ENCODE measurements at regions not wholly inside any gene's neighbourhood (a gene's known extent, or its start where the extent isn't known, plus 50 kb on each side); places are given as distances from the start of the nearest gene placed in this dataset.

- H3K4me3 Mint-ChIP-seq (ENCODE audit: low read depth, unreplicated experiment) = no peak overlapping the region
- H3K36me3 Mint-ChIP-seq (ENCODE audit: insufficient read depth, unreplicated experiment) = no peaks in the 10 kb centered on the region
- no peak overlapping the region for H3K27ac Mint-ChIP-seq (ENCODE audit: unreplicated experiment)
- H3K27me3 Mint-ChIP-seq (ENCODE audit: unreplicated experiment) = no peaks in the 10 kb centered on the region
- BruUV-seq (replicated peaks) = no TSS peak
- intact Hi-C loops (cut with micrococcal nuclease; ENCODE audit: unreplicated experiment) = no loop called here
- H3K9me3 Mint-ChIP-seq (ENCODE audit: low read depth, unreplicated experiment) = no peaks in the 10 kb centered on the region
- no peak for DNase-seq
- no peaks in the 10 kb centered on the region for H3K4me1 Mint-ChIP-seq (ENCODE audit: low read depth, unreplicated experiment)
- CTCF ChIA-PET = no interaction called here
- TF ChIP-seq CTCF (IDR thresholded peaks at IDR 0.05; ENCODE audit: unreplicated experiment) = no peak
Measured at GRCh38 chr21:27086630-27087029, 119.7 kb upstream of the ADAMTS5 start.

- H3K27me3 Mint-ChIP-seq (ENCODE audit: unreplicated experiment) = no peaks in the 10 kb centered on the region
- CTCF ChIA-PET = no interaction called here
- BruUV-seq (replicated peaks) = no TSS peak
- DNase-seq = no peak
- no peaks in the 10 kb centered on the region for H3K4me1 Mint-ChIP-seq (ENCODE audit: low read depth, unreplicated experiment)
- no peaks in the 10 kb centered on the region for H3K9me3 Mint-ChIP-seq (ENCODE audit: low read depth, unreplicated experiment)
- intact Hi-C loops (cut with micrococcal nuclease; ENCODE audit: unreplicated experiment) = no loop called here
- no peak overlapping the region for H3K27ac Mint-ChIP-seq (ENCODE audit: unreplicated experiment)
- no peaks in the 10 kb centered on the region for H3K36me3 Mint-ChIP-seq (ENCODE audit: insufficient read depth, unreplicated experiment)
- no peak for TF ChIP-seq CTCF (IDR thresholded peaks at IDR 0.05; ENCODE audit: unreplicated experiment)
- no peak overlapping the region for H3K4me3 Mint-ChIP-seq (ENCODE audit: low read depth, unreplicated experiment)
Measured at GRCh38 chr21:27086186-27086585, 119.3 kb upstream of the ADAMTS5 start.

- DNase-seq = no peak
- no peak overlapping the region for H3K4me3 Mint-ChIP-seq (ENCODE audit: low read depth, unreplicated experiment)
- BruUV-seq (replicated peaks) = no TSS peak
- CTCF ChIA-PET = no interaction called here
- H3K27ac Mint-ChIP-seq (ENCODE audit: unreplicated experiment) = no peak overlapping the region
- H3K36me3 Mint-ChIP-seq (ENCODE audit: insufficient read depth, unreplicated experiment) = no peaks in the 10 kb centered on the region
- intact Hi-C loops (cut with micrococcal nuclease; ENCODE audit: unreplicated experiment) = no loop called here
- H3K9me3 Mint-ChIP-seq (ENCODE audit: low read depth, unreplicated experiment) = no peaks in the 10 kb centered on the region
- no peaks in the 10 kb centered on the region for H3K27me3 Mint-ChIP-seq (ENCODE audit: unreplicated experiment)
- H3K4me1 Mint-ChIP-seq (ENCODE audit: low read depth, unreplicated experiment) = no peaks in the 10 kb centered on the region
- no peak for TF ChIP-seq CTCF (IDR thresholded peaks at IDR 0.05; ENCODE audit: unreplicated experiment)
Measured at GRCh38 chr21:27085387-27085786, 118.5 kb upstream of the ADAMTS5 start.

GRCh38 chr21:27083144-27083543 lies 116.3 kb upstream of the ADAMTS5 start:
- Mint-ChIP-seq H3K4me3 (ENCODE audit: low read depth, unreplicated experiment) (no peak overlapping the region), H3K36me3 (ENCODE audit: insufficient read depth, unreplicated experiment) (no peaks in the 10 kb centered on the region), H3K9me3 (ENCODE audit: low read depth, unreplicated experiment) (no peaks in the 10 kb centered on the region), H3K27me3 (ENCODE audit: unreplicated experiment) (no peaks in the 10 kb centered on the region), H3K4me1 (ENCODE audit: low read depth, unreplicated experiment) (no peaks in the 10 kb centered on the region), H3K27ac (ENCODE audit: unreplicated experiment) (no peak overlapping the region)
- BruUV-seq (replicated peaks) = no TSS peak
- DNase-seq = no peak
- CTCF ChIA-PET = no interaction called here
- intact Hi-C loops (cut with micrococcal nuclease; ENCODE audit: unreplicated experiment) = no loop called here
- no peak for TF ChIP-seq CTCF (IDR thresholded peaks at IDR 0.05; ENCODE audit: unreplicated experiment)
